NCI-H345 treated with DMSO at 0.1 percent for 48 hours (cell line): ENCODE measurements at regions not wholly inside any gene's neighbourhood (a gene's known extent, or its start where the extent isn't known, plus 50 kb on each side); places are given as distances from the start of the nearest gene placed in this dataset.
A peak's percentile ranks its signal among the peaks of the same experiment; 100 is the strongest.
"Not testable (repeated sequence)": the region's sequence is repeated elsewhere in the genome, so short reads cannot be mapped to it uniquely, and the experiment has no call there.

ENCODE experiments used
- DNase-seq: peaks from one replicate; lab custom pipeline; 2025; ENCODE audit not compliant: unreplicated experiment; lab: John Stamatoyannopoulos, UW

GRCh38 chr18:68387246-68387645 lies 327.7 kb downstream of the TMX3 start:
- DNase-seq, result no peak

- not testable (repeated sequence) for DNase-seq
Measured at GRCh38 chr18:68383979-68384378, 330.9 kb downstream of the TMX3 start.

DNA sequence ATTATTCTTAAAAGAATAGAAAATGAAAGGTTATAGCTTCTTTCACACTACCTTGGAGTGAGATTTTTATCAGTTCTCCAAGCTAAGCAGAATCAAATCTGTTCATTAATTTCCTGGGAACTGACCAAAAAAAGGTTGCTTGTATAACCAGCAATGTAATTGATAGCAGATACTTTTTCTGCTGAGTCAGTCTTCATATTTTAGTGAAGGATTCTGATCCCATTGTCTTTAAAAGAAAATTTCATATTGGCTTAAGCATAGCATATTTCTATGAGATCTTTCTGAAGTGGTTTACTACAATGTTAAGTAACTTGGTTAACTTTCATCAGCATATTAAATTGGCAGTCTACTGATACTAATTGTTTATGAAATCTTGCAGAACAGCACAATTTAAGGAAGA lies 338.0 kb downstream of the TMX3 start:
- DNase-seq, result no peak

DNA sequence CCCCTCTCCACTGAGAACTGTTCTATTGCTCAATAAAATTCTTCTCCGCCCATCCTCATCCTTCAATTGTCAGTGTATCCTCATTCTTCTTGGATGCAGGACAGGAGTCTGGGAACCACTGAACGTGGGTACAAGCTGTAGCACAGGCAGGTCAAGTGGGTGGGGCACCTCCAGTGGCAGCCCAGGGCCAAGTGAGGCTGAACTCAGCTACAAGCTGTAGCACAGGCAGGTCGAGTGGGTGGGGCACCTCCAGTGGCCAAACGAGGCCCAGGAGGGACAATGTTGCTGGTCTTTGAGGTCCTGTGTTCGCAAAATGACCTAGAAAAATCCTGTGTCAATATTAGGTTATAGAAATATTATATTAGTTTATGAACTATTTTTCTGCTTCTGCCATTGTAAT lies 352.0 kb downstream of the TMX3 start:
- DNase-seq, result no peak

DNA sequence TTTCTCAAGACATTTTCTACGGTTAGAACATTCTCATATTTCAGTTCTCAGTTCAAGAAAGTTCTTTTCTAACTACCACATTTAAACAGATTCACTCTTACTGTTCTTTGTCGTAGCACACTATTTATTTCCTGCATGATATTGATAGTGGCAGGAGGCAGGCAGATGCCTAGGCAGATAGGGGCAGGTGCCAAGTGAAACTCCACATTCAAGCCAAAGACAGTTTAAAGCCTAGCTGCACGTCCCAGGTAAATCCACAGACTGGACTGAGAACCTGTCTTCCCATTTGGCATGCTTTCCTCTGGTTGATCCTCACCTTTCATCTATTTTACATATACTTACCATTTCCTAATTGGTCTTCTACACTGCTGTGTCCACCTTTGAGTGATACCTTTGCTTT lies 359.3 kb downstream of the TMX3 start:
- DNase-seq, result no peak

DNA sequence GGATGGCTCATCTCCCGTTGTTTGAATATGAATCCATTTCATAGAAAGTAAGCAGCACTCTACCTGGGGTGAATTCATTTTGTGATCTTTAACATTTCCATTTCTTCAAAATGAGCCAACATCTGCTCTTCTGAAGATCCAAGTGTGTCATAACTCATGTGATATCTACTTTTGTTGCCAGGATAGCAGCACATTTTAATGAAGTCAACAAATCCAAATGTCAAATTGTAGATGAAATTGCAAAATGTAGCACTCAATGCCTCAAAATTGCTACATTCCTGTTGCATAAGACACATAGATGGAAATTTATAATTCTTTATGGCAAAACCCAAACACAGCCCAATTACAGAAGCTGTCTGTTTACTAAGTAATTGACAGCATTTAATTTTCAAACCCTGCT lies 360.7 kb downstream of the TMX3 start:
- no peak for DNase-seq

- DNase-seq, result no peak
Measured at GRCh38 chr18:68342039-68342659, 372.8 kb downstream of the TMX3 start.

GRCh38 chr18:68340606-68341005 lies 374.3 kb downstream of the TMX3 start:
- no peak for DNase-seq

GRCh38 chr18:68330658-68331057 lies 384.2 kb downstream of the TMX3 start:
- DNase-seq, result no peak

- no peak for DNase-seq
Measured at GRCh38 chr18:68323921-68324320, 391.0 kb downstream of the TMX3 start.

- no peak for DNase-seq
Measured at GRCh38 chr18:68316636-68317035, 398.3 kb downstream of the TMX3 start.

- no peak for DNase-seq
Measured at GRCh38 chr18:68314403-68314802, 400.5 kb downstream of the TMX3 start.

- no peak for DNase-seq
Measured at GRCh38 chr18:68301441-68301840, 413.5 kb downstream of the TMX3 start.

- DNase-seq, result no peak
Measured at GRCh38 chr18:68299906-68300305, 415.0 kb downstream of the TMX3 start.

- no peak for DNase-seq
Measured at GRCh38 chr18:68298330-68298729, 416.6 kb downstream of the TMX3 start.

DNA sequence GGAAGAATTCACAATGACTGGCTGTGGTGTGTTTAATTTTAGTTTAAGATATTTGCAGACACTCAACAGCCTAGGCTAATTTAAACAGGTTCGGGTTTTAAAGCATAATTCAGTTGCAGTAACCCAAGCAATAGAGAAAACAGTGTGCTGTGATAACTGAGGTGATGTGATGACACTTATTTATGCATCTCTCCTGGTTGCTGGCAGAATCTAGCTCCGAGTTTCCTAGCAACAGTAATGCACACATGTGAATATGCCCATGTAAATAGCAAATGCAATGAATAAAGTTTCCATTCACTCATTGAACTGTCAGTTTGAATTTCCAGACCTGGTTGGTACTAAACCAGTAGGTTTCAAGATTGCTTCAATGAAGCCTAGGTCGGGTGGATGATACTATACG lies 426.5 kb downstream of the TMX3 start:
- DNase-seq, result peak; percentile 12

GRCh38 chr18:68284236-68284780 lies 430.6 kb downstream of the TMX3 start:
- peak; percentile 3 for DNase-seq

DNA sequence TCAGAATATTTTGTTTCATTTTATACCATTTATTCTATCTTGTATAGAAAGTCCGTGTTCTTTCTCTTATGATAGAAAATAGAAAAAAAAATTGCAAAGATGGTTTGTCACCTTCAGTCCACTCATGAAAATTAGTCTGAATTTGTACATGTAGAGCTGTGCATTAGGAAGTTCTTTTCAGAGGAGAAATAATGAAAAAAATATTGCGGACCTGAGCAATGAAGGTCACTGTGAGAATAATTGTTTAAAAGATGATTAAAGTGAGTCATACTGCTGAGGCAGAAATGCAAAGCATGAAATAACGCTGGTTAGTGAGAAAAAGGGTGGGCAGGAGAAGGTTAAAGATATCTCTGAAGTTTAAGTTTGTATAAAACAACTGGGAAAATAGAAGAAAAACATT lies 431.1 kb downstream of the TMX3 start:
- no peak for DNase-seq

GRCh38 chr18:68282232-68282631 lies 432.7 kb downstream of the TMX3 start:
- no peak for DNase-seq

GRCh38 chr18:68275616-68276015 lies 439.3 kb downstream of the TMX3 start:
- no peak for DNase-seq

- DNase-seq, result no peak
Measured at GRCh38 chr18:68270017-68270416, 444.9 kb downstream of the TMX3 start.

DNA sequence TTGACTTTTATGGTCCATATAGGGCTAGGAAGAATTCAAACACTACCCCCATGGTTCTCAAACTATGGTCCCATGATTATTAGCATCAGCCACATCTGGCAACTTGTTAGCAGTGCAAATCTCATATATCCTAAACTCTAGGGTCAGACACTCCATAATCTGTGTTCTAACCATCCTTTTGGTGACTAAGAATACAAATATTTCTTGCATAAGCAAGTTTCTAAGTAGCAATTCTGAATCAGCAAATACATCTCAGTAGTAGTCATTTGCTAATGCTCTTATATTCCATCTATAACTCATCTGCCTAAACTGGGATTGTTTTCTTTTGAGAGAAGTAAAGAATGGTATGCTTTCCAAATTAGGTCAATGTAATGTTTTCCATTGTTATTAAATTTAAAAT lies 447.3 kb downstream of the TMX3 start:
- DNase-seq, result no peak

DNA sequence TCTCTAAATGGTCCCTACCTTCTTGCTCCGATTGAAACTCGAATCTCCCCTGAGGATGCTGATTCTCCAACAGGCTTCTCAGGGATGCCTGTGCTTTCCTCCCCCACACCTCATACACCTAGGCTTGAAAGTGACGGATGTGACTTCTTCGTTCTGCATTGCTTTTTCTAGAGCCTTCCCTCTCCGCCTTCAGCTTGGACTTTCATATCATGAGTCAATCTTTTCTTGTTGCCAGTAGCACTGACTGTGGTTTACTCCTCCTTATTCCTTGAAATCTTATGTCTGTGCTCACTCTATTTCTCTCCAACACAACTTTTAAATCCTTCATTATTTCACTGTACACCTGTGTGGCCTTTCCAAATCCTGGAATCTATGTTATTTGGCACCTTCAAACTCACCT lies 451.4 kb downstream of the TMX3 start:
- DNase-seq, result no peak
